Kasumi-1 (cell line): ENCODE measurements at regions not wholly inside any gene's neighbourhood (a gene's known extent, or its start where the extent isn't known, plus 50 kb on each side); places are given as distances from the start of the nearest gene placed in this dataset.
A peak's percentile ranks its signal among the peaks of the same experiment; 100 is the strongest.
"Not testable (repeated sequence)": the region's sequence is repeated elsewhere in the genome, so short reads cannot be mapped to it uniquely, and the experiment has no call there.

Experiments used
- DNase-seq, 2 experiments: peaks; one replicate each; lab custom pipeline; 2025; lab: John Stamatoyannopoulos, UW

DNA sequence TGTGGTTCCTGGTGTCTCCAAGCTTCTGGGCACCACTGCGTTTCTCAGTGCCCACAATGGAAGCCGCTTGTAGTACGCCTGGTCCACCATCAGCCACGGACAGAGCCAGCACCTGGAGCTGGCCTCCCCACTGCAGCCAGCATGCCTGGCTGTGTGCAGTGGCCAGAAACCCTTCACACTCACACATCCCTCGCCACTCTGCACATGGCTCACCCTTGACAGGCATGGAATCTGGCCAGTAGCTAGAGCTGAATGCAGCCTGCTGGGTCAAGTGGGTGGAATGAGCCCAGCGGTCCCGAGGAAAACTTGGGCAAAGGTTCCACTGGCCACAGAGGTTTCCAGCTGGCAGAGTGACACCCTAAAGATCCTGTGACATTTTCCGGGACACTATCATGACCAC, 146.0 kb upstream of the ADO start:
- no peak for DNase-seq

DNA sequence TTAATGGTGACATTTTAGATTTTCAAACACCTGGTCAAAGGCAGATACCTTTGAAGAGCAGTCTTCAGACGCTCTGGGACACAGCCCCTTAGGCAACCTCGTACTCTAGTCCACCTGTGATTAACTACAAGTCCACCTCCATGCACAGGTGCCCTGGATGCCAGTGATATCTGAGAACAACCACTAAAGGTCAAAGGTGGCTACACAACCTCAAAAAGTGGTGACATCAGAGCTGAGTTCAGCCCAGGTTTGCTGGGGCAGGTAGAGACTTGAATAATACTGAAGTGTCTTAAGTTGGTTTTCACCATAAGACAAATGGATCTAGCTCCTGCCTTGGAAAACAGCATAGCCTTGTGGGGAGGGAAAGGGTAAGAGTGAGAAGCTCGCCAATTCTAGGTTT, 143.4 kb upstream of the ADO start:
- DNase-seq, result no peak

DNA sequence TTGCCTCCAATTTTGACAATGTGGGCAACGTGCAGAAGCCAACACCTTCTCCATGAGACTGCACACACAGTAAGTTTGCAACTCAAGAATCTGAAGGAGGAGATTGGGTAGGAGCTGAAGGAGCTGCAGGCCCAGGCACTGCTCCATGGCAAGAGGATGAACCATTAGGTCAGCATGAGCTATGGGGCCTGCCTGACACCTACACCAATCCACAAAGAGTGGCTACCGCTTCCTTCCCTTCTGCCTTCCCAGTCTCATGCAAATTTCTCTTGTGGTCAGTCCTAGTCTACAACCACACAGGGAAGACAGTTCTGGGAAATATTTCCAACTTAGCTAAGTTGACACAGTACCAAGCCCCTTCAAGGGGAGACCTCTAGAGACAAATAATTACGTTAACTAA, 142.0 kb upstream of the ADO start:
- DNase-seq, result no peak

DNA sequence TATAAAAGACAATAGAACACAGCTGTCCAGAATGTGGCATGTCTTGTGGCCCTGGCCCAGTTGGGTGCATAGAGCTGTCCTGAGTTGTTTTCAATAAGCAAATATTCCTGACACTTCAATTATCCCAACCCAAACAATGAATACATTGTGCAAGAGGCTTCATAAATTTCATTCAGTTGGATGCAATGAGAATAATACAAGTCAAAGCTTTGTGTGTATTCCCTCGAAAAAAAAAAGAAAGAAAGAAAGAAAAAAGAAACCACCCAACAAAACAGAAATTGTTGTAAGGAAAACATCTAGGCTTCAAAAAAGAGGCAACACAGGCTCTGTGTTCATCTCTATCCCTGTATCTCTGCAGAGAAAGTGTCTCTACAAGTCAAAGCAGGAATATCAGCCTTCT, 138.7 kb upstream of the ADO start:
- DNase-seq, result no peak

DNA sequence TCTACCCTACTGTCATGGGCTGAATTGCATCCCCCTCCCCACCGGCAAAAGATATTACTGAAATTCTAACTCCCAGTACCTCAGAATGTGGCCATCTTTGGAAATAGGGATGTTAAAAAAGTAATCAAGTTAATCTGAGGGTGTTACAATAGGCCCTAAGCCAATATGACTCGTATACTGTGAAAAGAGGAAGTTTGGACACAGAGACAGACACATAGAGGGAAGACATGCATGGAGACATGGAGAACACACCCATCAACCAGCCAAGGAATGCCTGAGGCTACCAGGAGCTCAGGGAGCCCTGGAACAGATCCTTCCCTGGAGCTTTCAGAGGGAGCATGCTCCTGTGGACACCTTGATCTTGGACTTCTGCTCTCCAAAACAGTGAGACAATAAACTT, 138.2 kb upstream of the ADO start:
- DNase-seq, result peak; percentile 87 to 88

DNA sequence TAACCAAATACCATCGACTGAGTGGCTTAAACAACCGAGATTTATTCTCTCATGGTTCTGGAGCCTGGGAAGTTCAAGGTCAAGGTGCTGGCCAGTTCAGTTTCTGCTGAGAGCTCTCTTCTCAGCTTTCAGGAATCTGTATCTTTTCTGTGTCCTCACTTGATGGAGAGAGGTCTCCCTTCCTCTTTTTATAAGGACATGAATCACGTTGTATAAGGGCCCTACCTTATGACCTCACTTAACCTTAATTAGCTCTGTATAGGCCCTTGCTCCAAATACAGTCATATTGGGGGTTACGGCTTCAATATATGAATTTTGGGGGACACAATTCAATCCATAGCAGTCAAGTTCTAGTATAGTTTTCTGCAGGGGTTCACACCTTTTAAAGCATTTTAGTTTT, 135.2 kb upstream of the ADO start:
- no peak for DNase-seq

DNA sequence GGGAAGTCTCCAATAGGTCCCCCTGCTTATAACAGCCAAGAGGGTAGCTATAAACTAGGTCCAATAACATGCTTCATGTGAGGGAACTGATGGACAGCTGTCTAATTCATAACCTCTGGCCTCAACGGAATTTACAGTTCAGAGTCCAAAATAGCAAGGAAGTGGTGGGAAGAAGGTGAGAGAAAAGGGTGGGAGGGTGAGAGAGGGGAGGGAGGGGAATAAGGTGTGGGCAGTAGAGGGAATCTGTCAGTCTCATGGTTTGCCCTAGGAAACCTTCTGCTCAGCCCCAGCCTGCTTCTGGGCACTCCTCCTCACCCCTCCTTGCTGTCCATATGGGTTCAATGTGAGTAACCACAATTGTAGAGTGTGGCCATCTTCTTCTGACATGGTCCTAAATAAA, 133.4 kb upstream of the ADO start:
- DNase-seq, result no peak

DNA sequence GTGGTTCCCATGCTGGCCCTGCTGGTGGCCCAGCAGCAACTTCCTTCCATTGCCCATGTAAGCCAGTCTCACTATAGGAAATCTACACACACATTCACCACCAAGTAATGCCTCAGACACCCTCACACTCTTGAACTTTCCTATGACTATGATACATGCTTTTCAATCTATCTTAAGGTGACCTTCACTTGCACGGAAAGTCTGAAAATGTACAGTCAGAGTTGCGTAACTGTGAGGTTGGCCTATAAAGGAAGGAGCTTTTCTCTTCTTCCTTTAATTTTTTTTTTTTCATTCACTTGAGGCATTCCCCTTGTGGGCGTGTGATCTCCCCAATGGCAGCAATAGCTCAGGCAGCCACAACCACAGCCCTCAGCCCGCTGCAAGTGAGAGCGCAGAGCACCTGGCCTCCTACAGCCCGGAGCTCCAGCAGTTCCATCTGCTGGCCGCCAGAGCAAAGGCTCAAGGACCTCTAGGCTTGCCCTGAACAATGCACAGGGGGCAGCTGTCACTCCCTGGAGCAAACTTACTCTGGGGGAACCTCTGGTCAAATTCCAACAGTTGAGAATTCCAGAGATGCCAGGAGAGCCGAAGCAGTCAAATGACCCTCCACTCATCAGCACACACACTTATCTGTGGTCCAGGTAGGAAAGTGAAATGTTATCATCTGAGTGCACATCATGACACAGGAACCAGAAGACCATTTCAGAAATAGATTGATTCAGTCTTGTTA, 123.1 kb upstream of the ADO start:
- no peak for DNase-seq

DNA sequence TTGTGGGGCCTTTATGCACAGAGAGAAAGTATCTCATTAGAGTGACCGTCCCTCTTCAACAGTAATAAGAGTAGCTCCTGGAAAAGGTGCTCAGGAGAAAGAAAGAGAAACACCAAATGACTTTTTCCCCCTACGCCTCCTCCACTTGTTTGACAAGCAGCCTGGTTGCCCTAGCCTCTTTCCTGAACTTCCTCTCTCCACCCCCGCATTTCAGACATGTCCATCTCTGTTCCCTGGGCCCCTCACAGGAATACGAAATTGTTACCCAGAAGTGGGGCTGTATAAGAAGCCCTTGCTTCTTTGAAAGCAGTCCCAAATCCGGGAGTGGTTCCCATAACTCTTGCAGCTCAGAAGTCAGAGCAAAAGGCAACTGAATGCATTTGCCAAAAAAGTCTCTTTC, 119.6 kb upstream of the ADO start:
- no peak for DNase-seq

DNA sequence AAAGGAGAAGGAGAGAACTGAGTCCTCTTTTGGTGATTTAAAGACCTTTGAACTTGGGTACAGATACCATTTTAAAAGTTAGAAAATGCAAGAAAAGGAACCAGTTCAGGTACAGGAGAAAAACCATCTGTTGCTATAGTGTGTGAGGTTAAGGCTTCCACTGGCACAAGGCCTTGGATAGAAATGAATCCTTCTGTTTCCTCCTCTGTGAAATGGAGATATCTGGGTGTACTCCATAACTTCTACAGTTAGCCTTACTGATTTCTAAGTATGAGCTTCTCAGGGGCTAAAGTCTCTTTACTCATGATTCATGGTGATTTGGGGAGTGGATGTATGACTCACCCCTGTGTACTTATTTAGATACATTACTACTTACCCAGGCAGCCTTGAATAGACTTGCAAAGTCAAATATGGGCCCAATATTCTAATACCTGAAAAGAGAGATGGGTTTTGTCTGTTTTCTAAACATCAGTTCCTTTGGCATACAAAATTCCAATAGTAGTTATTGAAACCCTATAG, 117.2 kb upstream of the ADO start:
- DNase-seq, result no peak

DNA sequence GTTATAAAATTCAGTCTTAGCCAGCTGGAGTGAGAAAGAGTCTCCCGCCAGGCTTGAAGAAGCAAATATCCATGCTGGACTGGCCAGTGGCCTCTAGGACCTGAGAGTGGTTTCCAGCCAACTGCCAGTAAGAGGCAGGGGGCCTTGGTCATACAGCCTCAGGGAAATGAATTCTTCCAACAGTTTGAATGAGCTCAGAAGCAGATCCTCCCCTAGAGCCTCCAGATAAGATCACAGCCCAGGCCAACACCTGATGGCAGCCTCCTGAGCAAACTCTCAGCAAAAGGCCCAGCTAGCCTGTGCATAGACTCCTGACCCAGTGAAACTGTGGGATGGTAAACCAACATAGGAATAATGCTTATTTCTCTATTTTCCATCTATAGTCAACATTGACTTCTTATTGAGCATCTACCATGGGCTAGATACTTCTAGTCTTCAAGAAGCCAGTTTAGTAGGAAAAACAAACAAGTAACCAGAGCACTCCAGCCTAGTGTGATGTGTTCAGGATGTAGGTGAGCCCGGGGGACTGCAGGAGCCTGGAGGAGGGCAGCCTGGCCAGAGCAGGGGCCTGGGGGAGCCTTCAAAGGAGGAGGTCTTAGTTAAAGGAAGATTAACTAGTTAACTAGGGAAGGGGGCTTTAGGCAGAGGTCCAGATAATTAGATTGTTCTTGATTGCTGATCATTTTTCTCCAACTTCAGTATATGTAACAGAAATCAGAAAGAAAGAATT, 115.4 kb upstream of the ADO start:
- DNase-seq, result no peak

DNA sequence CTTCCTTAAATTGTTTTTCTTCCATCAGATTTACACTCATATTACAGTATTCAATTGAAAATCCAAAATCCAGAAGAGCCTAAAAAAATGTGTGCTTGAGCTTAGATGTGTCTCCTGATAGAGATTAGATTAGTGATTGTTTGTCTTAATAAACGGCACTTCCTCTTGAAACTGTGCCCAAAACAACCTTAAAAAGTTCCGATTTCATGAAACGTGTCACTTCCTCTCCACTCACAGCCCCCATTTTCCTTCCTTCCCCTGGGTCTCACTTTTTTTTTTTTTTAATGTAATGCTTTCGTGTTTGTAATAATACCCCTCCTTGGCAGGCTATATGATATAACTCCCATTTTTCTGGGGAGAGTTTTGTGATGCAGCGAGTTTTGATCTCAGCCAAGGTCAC, 114.8 kb upstream of the ADO start:
- DNase-seq, result no peak

DNA sequence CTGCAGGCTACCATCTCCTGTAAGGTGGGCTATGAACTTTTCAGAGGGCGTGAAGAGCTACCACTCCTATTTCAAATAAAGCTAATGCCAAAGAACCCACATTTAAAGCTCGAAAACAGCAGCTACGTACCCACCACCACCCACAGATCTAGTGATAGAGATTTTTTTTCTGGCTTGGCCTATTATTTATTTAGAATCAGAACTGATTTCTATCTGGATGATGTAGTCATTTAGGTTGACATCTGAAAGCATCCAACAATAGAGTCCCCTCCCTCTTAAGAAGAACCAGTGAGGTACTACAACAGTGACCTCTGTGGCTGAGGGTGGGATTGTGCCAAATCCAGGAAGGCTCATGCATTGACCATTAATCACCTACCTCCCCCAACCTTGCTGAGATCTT, 113.8 kb upstream of the ADO start:
- DNase-seq, result no peak

DNA sequence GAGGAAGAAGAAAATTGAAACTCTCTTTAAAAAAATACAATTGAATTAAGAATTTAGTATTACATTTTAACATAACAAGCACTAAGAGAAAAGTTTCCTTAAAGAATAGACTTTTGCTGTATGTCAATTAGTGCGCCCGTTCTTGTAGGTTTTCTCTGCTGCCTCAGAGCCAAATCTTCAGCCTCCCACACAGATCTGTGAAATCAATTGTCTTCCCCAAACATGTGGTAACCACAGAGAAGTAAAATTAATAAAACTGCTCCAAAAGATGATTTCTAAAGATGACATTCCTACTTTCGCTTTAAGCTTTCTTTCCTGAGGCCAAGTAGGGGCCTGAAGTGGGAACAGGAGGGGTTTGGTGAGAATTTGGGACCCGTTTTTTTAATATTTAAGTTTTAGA, 113.2 kb upstream of the ADO start:
- no peak for DNase-seq

DNA sequence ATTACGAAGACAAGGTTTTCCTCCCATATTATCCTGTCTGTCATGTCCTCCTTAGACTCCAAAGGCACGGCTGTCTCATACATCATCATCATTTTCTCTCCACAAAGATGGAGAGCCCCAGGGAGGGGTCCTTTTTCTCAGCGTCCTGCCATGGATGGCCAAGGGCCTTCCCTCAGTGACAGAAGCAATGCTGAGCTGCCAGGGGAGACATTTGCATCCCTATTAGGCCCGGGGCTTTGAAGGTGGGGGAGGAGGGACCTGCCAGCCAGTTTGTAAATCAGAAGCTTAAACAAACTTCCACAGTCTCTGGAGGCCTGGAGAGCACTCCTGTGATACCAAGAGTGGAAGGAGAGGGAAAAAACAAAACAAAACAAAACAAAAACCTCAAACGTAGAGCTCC, 112.4 kb upstream of the ADO start:
- DNase-seq, result no peak

DNA sequence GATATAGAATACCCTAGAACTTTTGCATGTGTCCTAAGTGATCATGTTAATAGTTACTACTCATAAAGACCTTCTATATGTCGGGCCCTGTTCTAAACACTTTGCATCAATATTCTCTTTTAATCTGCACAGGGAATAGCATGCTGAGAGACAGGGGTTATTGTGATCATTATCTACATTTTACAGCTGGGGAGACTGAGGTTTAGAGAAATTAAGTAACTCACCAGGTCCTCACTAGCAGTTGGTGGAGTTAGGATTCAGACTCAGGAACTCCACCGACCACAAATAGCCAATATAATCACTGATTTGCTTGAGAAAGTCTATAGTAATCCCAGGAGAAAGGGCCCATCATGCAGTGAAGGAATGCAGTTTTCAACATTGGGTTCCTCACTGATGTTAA, 111.2 kb upstream of the ADO start:
- no peak for DNase-seq

DNA sequence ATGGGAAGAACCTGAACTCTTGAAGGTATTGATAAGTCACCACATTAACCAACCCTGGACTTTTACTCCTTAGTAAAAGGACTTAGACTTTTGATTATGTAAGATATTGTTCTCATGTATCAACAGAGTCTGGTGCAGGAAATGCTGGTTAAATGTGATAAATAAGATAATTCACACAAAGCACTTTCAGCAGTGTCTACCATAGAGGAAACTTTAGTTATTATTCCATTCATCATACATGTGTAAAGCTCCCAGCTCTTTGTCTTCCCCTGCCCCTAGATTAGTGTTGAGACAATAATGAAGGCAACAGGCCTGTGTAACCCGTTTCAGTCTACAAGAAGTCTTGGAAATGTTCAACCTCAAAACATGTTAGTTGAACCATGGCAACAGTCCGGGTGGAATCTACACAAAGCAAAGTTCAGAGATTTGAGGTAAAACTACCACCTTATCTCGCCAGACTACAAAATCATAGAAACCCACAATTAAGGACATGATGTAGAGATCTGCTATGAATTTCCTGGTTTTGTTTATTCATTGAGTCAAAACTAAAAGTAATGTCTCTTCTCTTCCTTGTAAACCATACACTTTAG, 109.9 kb upstream of the ADO start:
- DNase-seq, result no peak

DNA sequence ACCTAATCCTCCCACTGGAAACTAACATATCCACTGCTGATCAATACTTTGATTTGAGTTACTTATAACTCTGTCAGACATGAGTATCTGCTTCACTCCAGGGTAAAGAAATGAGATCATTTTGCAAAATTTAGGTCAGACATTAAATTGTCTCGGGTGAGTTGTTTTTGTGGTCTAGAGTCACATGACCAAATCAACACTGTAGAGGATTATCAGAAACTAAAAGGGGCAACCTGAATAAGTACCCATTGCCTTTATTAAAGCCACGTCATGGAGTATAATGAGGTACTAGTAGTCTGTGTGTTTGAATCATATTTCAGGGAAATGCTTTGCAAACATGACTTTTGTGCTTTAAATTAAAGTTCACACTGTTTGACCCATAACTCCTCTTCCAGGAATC, 107.7 kb upstream of the ADO start:
- no peak for DNase-seq

DNA sequence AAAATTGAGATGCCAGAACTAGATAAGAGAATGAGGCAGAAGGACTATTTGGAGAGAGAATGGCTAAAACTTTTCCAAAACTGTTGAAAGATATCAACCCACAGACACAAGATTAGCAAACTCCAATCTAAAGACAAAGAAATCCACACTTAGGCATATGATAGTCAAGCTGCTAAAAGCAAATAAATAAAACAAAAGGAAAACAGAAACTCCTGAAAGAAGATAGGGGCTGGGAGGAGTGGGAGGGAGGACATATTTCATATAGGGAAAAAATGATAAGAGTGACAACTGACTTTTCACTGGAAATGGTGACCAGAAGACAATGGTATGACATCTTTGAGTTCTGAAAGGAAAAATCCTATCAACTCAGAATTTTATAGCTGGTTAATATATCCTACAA, 105.4 kb upstream of the ADO start:
- peak; percentile 10 to 32 for DNase-seq

DNA sequence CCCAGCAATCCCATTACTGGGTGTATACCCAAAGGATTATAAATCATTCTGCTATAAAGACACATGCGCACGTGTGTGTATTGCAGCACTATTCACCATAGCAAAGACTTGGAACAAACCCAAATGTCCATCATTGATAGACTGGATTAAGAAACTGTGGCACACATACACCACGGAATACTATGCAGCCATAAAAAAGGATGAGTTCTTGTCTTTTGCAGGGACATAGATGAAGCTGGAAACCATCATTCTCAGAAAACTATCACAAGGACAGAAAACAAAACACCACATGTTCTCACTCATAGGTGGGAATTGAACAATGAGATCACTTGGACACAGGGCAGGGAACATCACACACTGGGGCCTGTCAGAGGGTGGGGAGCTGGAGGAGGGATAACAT, 100.4 kb upstream of the ADO start:
- not testable (repeated sequence) for DNase-seq

DNA sequence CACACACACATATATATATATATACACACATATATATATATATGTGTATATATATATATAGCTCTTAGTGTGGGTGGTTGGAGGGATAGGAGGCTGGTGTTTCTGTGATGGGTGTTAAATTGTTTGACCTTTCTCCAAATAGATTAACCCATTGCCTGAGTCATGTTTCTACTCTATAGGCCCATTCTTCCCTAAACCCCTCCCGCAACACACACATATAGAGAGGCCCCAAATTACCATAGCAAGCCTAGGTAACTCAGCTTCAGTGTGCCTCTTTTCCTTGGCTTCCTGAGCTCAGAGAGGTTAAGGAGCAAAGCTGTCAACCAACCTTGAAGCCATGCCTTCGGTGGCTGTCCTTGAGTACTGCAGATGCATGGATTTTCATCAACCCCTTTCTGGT, 98.7 kb upstream of the ADO start:
- DNase-seq, result no peak

DNA sequence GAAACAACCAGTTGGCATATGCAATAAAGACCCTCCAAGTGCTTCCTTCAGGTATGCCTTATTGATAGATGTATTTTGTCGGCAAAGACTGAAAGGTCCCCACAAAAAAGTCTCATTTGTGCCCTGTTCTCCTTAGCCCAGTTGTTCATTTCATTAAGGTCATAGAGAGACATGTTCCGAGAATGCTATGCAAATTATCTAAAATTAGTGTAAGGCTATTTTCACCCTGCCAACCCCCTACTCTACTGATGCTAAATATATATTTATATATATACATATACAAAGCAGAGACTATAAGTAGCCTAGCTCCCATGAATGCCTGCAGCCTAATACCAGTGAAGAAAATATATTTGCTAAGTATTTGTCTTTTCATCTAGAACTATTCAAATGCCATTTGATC, 96.7 kb upstream of the ADO start:
- DNase-seq, result no peak

DNA sequence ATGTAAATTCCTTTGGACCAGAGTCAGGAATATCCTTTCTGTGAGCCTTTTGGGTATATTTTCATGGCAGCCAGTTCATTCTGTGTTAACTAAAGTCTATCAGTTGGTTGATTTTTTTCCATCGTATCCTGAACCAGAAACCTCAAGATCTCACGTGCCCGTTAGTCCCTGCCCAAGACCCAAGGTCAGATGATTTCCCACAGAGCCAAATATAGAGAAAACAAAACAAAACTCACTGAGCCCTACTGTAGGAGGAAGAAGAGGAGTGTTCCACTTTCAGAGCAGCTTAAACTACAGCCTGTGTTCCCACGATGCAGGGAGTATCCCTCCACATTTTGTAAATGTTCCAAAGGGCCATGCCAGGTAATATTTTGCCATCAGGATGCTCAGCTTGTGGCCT, 96.0 kb upstream of the ADO start:
- no peak for DNase-seq
